HG02981 (cell line): ENCODE measurements at regions not wholly inside any gene's neighbourhood (a gene's known extent, or its start where the extent isn't known, plus 50 kb on each side); places are given as distances from the start of the nearest gene placed in this dataset.

Experiments used
- ATAC-seq: cut with Tn5 transposase; IDR thresholded peaks from one replicate; pipeline ENCODE4 v1.9.1; 2021; ENCODE audit warnings: mild to moderate bottlenecking, moderate library complexity; ENCODE audit not compliant: unreplicated experiment

- no peak for ATAC-seq
Measured at GRCh38 chr5:125574491-125575044, 828.1 kb upstream of the ZNF608 start.

- no peak for ATAC-seq
Measured at GRCh38 chr5:125575171-125575890, 828.9 kb upstream of the ZNF608 start.

- ATAC-seq = no peak
Measured at GRCh38 chr5:125575891-125576505, 829.6 kb upstream of the ZNF608 start.

GRCh38 chr5:125576822-125577221 is 830.4 kb upstream of the ZNF608 start:
- no peak for ATAC-seq

GRCh38 chr5:125578551-125578950 is 832.1 kb upstream of the ZNF608 start:
- no peak for ATAC-seq

- no peak for ATAC-seq
Measured at GRCh38 chr5:125579182-125579581, 832.7 kb upstream of the ZNF608 start.

- ATAC-seq = no peak
Measured at GRCh38 chr5:125581311-125581710, 834.9 kb upstream of the ZNF608 start.

GRCh38 chr5:125582352-125582751 is 835.9 kb upstream of the ZNF608 start:
- ATAC-seq = no peak

GRCh38 chr5:125583321-125584139 is 837.1 kb upstream of the ZNF608 start:
- ATAC-seq = no peak

- ATAC-seq = no peak
Measured at GRCh38 chr5:125584140-125584520, 837.7 kb upstream of the ZNF608 start.

GRCh38 chr5:125587631-125588030 is 835.6 kb upstream of the GRAMD2B start:
- no peak for ATAC-seq

GRCh38 chr5:125592856-125593255 is 830.4 kb upstream of the GRAMD2B start:
- ATAC-seq = no peak

GRCh38 chr5:125595095-125595494 is 828.1 kb upstream of the GRAMD2B start:
- ATAC-seq = no peak

- no peak for ATAC-seq
Measured at GRCh38 chr5:125595845-125596244, 827.4 kb upstream of the GRAMD2B start.

- ATAC-seq = no peak
Measured at GRCh38 chr5:125597338-125597737, 825.9 kb upstream of the GRAMD2B start.

- ATAC-seq = no peak
Measured at GRCh38 chr5:125600559-125600958, 822.6 kb upstream of the GRAMD2B start.

GRCh38 chr5:125602184-125602583 is 821.0 kb upstream of the GRAMD2B start:
- ATAC-seq = no peak

- ATAC-seq = no peak
Measured at GRCh38 chr5:125603321-125603720, 819.9 kb upstream of the GRAMD2B start.

GRCh38 chr5:125604104-125604503 is 819.1 kb upstream of the GRAMD2B start:
- no peak for ATAC-seq

GRCh38 chr5:125607018-125607417 is 816.2 kb upstream of the GRAMD2B start:
- ATAC-seq = no peak

- ATAC-seq = no peak
Measured at GRCh38 chr5:125609011-125609410, 814.2 kb upstream of the GRAMD2B start.

- no peak for ATAC-seq
Measured at GRCh38 chr5:125610892-125611291, 812.3 kb upstream of the GRAMD2B start.
